Testis (tissue), 2 donors: ENCODE measurements at regions not wholly inside any gene's neighbourhood (a gene's known extent, or its start where the extent isn't known, plus 50 kb on each side); places are given as distances from the start of the nearest gene placed in this dataset.

Experiments used
- POLR2A ChIP-seq: fragments of 450-650 bp; IDR thresholded peaks from one replicate; pipeline ENCODE4 v1.6.1; 2017; ENCODE audit warnings: antibody characterized with exemption, mild to moderate bottlenecking, moderate library complexity
- TF ChIP-seq, protein P1 (sequence below), 3 experiments: fragments of 450-650 bp in 2 of 3; fragments of 200-600 bp in 1 of 3; sonication (generic) in 1 of 3; IDR thresholded peaks; one replicate each; pipeline ENCODE4 v1.5.1; 2016 to 2019; ENCODE audit warnings: antibody characterized with exemption in 3 of 3, mild to moderate bottlenecking in 2 of 3, moderate library complexity in 1 of 3

- TF ChIP-seq, protein P1, sequence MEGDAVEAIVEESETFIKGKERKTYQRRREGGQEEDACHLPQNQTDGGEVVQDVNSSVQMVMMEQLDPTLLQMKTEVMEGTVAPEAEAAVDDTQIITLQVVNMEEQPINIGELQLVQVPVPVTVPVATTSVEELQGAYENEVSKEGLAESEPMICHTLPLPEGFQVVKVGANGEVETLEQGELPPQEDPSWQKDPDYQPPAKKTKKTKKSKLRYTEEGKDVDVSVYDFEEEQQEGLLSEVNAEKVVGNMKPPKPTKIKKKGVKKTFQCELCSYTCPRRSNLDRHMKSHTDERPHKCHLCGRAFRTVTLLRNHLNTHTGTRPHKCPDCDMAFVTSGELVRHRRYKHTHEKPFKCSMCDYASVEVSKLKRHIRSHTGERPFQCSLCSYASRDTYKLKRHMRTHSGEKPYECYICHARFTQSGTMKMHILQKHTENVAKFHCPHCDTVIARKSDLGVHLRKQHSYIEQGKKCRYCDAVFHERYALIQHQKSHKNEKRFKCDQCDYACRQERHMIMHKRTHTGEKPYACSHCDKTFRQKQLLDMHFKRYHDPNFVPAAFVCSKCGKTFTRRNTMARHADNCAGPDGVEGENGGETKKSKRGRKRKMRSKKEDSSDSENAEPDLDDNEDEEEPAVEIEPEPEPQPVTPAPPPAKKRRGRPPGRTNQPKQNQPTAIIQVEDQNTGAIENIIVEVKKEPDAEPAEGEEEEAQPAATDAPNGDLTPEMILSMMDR (IDR thresholded peaks at IDR 0.05) = no peak
- TF ChIP-seq POLR2A = no peak
Measured at GRCh38 chr1:34433099-34433498, 256.4 kb downstream of the C1orf94 start.
